ENCODE measurements at regions not wholly inside any gene's neighbourhood (a gene's known extent, or its start where the extent isn't known, plus 50 kb on each side); places are given as distances from the start of the nearest gene placed in this dataset.
A peak's percentile ranks its signal among the peaks of the same experiment; 100 is the strongest.

DNA sequence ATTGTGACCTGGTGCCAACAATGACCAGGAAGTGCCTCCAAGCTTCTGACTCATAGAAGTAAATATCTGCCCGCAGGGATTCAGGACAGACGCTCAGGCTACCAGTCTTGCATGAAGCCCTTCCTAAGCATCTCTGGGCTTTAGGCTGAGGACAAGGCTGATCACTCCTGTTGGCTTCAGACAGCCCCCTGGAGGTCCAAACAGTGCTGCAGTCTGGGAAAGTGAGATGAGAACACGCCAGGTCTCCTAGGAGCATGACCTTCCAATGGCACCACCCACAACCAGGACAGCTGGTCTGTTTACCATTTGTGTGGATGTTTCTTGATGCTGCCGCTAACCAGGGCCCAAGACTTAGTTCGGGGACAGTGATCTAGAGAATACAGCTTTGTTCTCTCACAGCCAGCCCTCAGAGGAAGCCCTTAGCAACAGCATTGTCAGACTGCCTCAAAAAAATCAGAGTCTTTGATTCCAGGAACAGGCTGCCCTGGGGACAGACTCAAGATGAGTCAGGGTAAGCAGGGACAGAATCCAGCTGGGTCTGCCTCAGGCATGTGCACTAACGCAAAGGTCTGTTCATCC is 111.2 kb downstream of the ZNF280B start:
- Histone ChIP-seq H3K36me3 (ENCODE audit: low read depth) (no peaks in the 10 kb centered on the region), H3K9me3 (ENCODE audit: severe bottlenecking) (peaks cover 4% of the 10 kb centered on the region), H3K4me1 (ENCODE audit: insufficient read depth, poor library complexity, severe bottlenecking) (no peaks in the 10 kb centered on the region), H3K27me3 (ENCODE audit: insufficient read depth, poor library complexity, severe bottlenecking) (no peaks in the 10 kb centered on the region), H3K27ac (ENCODE audit: poor library complexity, severe bottlenecking) (no peak overlapping the region), H3K4me3 (ENCODE audit: severe bottlenecking) (no peak overlapping the region)
- DNase-seq (ENCODE audit: low spot score) (no peak), ATAC-seq (ENCODE audit: low read depth) (peak; percentile 70)
- TF ChIP-seq, protein P1, sequence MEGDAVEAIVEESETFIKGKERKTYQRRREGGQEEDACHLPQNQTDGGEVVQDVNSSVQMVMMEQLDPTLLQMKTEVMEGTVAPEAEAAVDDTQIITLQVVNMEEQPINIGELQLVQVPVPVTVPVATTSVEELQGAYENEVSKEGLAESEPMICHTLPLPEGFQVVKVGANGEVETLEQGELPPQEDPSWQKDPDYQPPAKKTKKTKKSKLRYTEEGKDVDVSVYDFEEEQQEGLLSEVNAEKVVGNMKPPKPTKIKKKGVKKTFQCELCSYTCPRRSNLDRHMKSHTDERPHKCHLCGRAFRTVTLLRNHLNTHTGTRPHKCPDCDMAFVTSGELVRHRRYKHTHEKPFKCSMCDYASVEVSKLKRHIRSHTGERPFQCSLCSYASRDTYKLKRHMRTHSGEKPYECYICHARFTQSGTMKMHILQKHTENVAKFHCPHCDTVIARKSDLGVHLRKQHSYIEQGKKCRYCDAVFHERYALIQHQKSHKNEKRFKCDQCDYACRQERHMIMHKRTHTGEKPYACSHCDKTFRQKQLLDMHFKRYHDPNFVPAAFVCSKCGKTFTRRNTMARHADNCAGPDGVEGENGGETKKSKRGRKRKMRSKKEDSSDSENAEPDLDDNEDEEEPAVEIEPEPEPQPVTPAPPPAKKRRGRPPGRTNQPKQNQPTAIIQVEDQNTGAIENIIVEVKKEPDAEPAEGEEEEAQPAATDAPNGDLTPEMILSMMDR (IDR thresholded peaks at IDR 0.05; ENCODE audit: poor library complexity, severe bottlenecking), result no peak

- Histone ChIP-seq H3K9me3 (ENCODE audit: severe bottlenecking) (peaks cover 4% of the 10 kb centered on the region), H3K27me3 (ENCODE audit: insufficient read depth, poor library complexity, severe bottlenecking) (no peaks in the 10 kb centered on the region), H3K27ac (ENCODE audit: poor library complexity, severe bottlenecking) (no peak overlapping the region), H3K4me3 (ENCODE audit: severe bottlenecking) (no peak overlapping the region), H3K4me1 (ENCODE audit: insufficient read depth, poor library complexity, severe bottlenecking) (no peaks in the 10 kb centered on the region), H3K36me3 (ENCODE audit: low read depth) (no peaks in the 10 kb centered on the region)
- ATAC-seq (ENCODE audit: low read depth), result no peak
- DNase-seq (ENCODE audit: low spot score), result no peak
- TF ChIP-seq, protein P1 (IDR thresholded peaks at IDR 0.05; ENCODE audit: poor library complexity, severe bottlenecking), result no peak
Measured at GRCh38 chr22:22397875-22398524, 110.5 kb downstream of the ZNF280B start.

DNA sequence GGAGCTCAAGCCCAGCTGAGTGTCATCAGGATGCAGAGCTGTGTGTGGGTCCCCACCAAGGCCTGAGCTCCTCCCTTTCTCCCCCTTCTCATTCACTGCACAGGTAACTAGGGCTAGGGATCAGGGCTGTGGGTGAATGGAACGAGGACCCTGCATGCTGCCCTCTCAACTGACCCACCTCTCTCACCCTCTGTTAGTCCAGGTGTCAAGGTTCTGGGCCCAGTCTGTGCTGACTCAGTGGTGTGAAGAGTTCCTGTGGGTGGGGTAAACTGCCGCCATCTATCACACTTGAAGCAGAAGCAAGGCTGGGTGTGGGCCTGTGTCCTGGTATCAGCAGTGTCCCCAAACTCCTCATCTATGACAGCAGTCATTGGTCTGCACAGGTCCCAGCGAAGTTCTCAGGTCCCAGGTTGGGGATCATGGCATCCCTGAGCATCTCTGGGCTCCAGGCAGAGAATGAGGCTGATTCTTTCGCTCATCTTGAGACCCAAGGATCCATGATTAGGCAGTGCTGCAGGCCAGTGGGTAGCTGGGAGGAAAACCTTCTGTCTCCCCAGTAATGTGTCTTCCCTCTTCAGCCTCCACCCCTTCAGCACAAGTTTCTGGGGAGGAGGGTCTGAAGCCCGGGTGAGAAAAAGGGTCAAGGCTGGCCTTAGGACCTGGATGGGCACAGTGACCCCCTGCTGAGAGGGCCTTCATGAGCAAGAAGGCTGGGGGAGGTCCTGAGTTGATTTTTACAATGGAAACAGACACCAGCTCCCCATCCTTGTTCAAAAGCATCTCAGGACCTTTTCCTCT is 109.8 kb downstream of the ZNF280B start:
- TF ChIP-seq, protein P1 (IDR thresholded peaks at IDR 0.05; ENCODE audit: poor library complexity, severe bottlenecking), result no peak
- Histone ChIP-seq H3K9me3 (ENCODE audit: severe bottlenecking) (no peaks in the 10 kb centered on the region), H3K27me3 (ENCODE audit: insufficient read depth, poor library complexity, severe bottlenecking) (no peaks in the 10 kb centered on the region), H3K4me1 (ENCODE audit: insufficient read depth, poor library complexity, severe bottlenecking) (no peaks in the 10 kb centered on the region), H3K4me3 (ENCODE audit: severe bottlenecking) (no peak overlapping the region), H3K36me3 (ENCODE audit: low read depth) (no peaks in the 10 kb centered on the region), H3K27ac (ENCODE audit: poor library complexity, severe bottlenecking) (no peak overlapping the region)
- ATAC-seq (ENCODE audit: low read depth) (no peak), DNase-seq (ENCODE audit: low spot score) (no peak)

DNA sequence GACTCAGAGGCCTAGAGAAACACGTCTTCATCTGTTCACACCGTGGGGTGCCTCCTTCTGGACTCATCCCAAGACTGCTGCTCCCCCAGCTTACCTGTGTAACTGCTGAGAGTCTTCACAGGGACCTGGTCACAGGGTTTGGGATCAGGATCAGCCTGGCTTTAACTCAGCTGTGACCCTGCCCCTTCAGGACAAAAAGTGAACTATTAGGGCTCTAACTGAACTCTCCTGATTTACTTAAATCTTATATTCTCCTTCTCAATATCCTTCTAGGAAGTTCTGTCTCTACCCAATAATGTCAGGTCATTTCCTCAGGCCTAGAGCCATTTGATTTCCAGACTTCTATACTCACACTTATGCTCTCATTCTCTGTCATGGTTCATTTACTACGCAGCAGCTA is 108.4 kb downstream of the ZNF280B start:
- H3K9me3 ChIP-seq (ENCODE audit: severe bottlenecking), result no peaks in the 10 kb centered on the region
- H3K36me3 ChIP-seq (ENCODE audit: low read depth), result no peaks in the 10 kb centered on the region
- no peak overlapping the region for H3K4me3 ChIP-seq (ENCODE audit: severe bottlenecking)
- DNase-seq (ENCODE audit: low spot score), result no peak
- TF ChIP-seq, protein P1 (IDR thresholded peaks at IDR 0.05; ENCODE audit: poor library complexity, severe bottlenecking), result no peak
- H3K27ac ChIP-seq (ENCODE audit: poor library complexity, severe bottlenecking), result no peak overlapping the region
- ATAC-seq (ENCODE audit: low read depth), result no peak
- no peaks in the 10 kb centered on the region for H3K27me3 ChIP-seq (ENCODE audit: insufficient read depth, poor library complexity, severe bottlenecking)
- no peaks in the 10 kb centered on the region for H3K4me1 ChIP-seq (ENCODE audit: insufficient read depth, poor library complexity, severe bottlenecking)

All from RWPE2 (cell line).